ENCODE measurements at regions not wholly inside any gene's neighbourhood (a gene's known extent, or its start where the extent isn't known, plus 50 kb on each side); places are given as distances from the start of the nearest gene placed in this dataset.

DNA sequence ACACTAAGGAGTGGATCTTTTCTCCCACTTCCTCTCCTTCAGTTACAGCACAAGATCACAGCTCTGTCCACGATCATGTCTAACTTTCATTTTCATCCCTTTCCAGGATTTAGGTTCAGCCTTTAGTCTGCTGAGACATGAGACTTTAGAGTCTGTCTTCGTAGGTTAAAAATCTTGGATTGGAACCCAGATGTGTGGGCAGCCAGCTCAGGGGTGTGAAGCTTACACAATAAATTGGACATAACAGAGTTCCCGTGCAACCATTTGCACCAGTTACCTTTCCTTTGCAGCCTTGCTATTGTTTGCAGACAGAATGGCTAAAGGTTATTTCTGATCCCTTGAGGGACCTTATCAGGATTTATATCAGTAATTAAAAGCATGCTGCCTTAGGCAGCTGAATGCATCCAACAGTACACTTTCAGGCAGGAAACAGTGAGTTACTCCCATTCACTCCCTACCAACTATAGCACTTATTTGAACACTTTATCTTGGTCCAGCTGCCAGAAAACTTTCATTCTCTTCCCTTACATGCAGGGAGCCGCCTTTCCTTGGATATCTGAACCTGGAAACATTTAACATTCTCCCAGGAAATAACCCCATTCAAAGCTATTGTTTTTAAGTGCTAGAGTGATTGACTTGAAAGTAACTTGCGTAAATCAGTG, 87.3 kb downstream of the TMEM100 start:
- intact Hi-C loops (cut with micrococcal nuclease) = no loop called here
- no peak overlapping the region for H3K4me3 Mint-ChIP-seq

DNA sequence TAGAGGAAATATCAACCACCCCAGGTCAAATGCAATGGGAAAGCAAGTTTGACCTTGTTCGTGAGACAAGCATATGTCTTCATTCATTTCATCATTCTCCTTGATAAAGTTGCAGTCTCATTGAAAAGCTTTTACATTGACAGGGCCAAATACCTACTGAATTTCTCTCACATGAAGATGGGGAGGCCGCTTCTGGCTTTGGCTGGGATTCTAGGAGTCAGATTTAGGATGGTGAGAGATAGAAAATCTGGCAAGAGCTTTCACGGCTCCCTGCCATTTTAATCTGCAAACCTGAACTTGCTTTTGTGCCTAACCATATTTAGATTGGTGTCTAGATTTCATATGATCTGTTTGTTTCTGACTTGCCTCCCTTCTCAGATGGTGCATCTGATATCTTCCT, 88.0 kb downstream of the TMEM100 start:
- H3K4me3 Mint-ChIP-seq = no peak overlapping the region
- DNase-seq = no peak

More for the DNA sequence above, 87.3 kb downstream of the TMEM100 start:
- ChIA-PET CTCF (no interaction called here), POLR2A (no interaction called here)
- no peak overlapping the region for H3K4me3 ChIP-seq (ENCODE audit: low read length)
- ATAC-seq (no peak), DNase-seq (no peak)
- Mint-ChIP-seq H3K36me3 (no peaks in the 10 kb centered on the region), H3K9me3 (peaks cover 0 to 2% (median 0%) of the 10 kb centered on the region in 11 donors), H3K27me3 (peaks cover 0 to 28% (median 8%) of the 10 kb centered on the region in 5 donors), H3K4me1 (no peaks in the 10 kb centered on the region), H3K27ac (no peak overlapping the region)
- H3K27me3 ChIP-seq (ENCODE audit: control insufficient read depth in 2 of 2, insufficient read depth in 2 of 2, low read length in 2 of 2) = no peaks in the 10 kb centered on the region
- no peaks in the 10 kb centered on the region for H3K4me1 ChIP-seq (ENCODE audit: control insufficient read depth in 2 of 2, insufficient read depth in 2 of 2, low read length in 2 of 2)
- no peaks in the 10 kb centered on the region for H3K36me3 ChIP-seq (ENCODE audit: control insufficient read depth in 2 of 3, insufficient read depth in 3 of 3, low read length in 3 of 3)
- no peak overlapping the region for H3K27ac ChIP-seq (ENCODE audit: low read depth, low read length)
- no peaks in the 10 kb centered on the region for H3K9me3 ChIP-seq (ENCODE audit: control insufficient read depth in 2 of 3, low read length in 3 of 3)

DNA sequence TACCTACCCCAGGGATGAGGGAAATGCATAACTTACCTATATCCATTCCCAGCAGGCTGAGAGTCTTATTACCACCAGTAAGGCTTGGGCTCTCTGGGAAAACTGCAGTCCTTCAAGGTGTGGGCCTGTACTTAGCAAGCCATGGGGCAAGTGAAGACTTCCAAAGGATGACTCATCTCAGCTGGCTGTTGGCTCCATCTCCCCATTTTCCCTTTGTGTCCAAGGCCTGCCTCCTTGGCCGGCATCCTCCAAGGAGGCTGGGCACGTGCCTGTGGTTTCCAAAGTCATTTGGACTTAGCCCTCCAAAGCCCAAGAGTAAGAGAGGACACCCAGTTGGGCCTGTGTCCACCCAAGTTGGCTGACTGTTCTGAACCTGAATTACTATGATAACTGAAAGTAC, 89.8 kb downstream of the TMEM100 start:
- H3K27ac ChIP-seq (ENCODE audit: low read depth, low read length) = no peak overlapping the region
- no peaks in the 10 kb centered on the region for H3K4me1 ChIP-seq (ENCODE audit: control insufficient read depth in 2 of 2, insufficient read depth in 2 of 2, low read length in 2 of 2)
- Mint-ChIP-seq H3K27me3 (peaks cover 5 to 33% (median 9%) of the 10 kb centered on the region in 5 donors), H3K27ac (no peak overlapping the region), H3K4me3 (no peak overlapping the region), H3K4me1 (no peaks in the 10 kb centered on the region), H3K36me3 (no peaks in the 10 kb centered on the region), H3K9me3 (peaks cover 0 to 3% (median 0%) of the 10 kb centered on the region in 11 donors)
- ChIA-PET POLR2A (no interaction called here), CTCF (no interaction called here)
- DNase-seq (no peak), ATAC-seq (no peak)
- H3K9me3 ChIP-seq (ENCODE audit: control insufficient read depth in 2 of 3, low read length in 3 of 3) = no peaks in the 10 kb centered on the region
- no peaks in the 10 kb centered on the region for H3K36me3 ChIP-seq (ENCODE audit: control insufficient read depth in 2 of 3, insufficient read depth in 3 of 3, low read length in 3 of 3)
- no peaks in the 10 kb centered on the region for H3K27me3 ChIP-seq (ENCODE audit: control insufficient read depth in 2 of 2, insufficient read depth in 2 of 2, low read length in 2 of 2)
- intact Hi-C loops (cut with micrococcal nuclease) = no loop called here
- no peak overlapping the region for H3K4me3 ChIP-seq (ENCODE audit: low read length)

More for the DNA sequence above, 88.0 kb downstream of the TMEM100 start:
- Mint-ChIP-seq H3K27me3 (peaks cover 4 to 28% (median 8%) of the 10 kb centered on the region in 5 donors), H3K36me3 (no peaks in the 10 kb centered on the region), H3K4me1 (no peaks in the 10 kb centered on the region), H3K27ac (no peak overlapping the region), H3K9me3 (peaks cover 0 to 2% (median 0%) of the 10 kb centered on the region in 11 donors)
- Histone ChIP-seq H3K9me3 (ENCODE audit: control insufficient read depth in 2 of 3, low read length in 3 of 3) (no peaks in the 10 kb centered on the region), H3K27ac (ENCODE audit: low read depth, low read length) (no peak overlapping the region), H3K36me3 (ENCODE audit: control insufficient read depth in 2 of 3, insufficient read depth in 3 of 3, low read length in 3 of 3) (no peaks in the 10 kb centered on the region), H3K27me3 (ENCODE audit: control insufficient read depth in 2 of 2, insufficient read depth in 2 of 2, low read length in 2 of 2) (no peaks in the 10 kb centered on the region), H3K4me3 (ENCODE audit: low read length) (no peak overlapping the region), H3K4me1 (ENCODE audit: control insufficient read depth in 2 of 2, insufficient read depth in 2 of 2, low read length in 2 of 2) (no peaks in the 10 kb centered on the region)
- CTCF ChIA-PET = no interaction called here
- intact Hi-C loops (cut with micrococcal nuclease) = no loop called here
- no peak for ATAC-seq
- POLR2A ChIA-PET = no interaction called here

DNA sequence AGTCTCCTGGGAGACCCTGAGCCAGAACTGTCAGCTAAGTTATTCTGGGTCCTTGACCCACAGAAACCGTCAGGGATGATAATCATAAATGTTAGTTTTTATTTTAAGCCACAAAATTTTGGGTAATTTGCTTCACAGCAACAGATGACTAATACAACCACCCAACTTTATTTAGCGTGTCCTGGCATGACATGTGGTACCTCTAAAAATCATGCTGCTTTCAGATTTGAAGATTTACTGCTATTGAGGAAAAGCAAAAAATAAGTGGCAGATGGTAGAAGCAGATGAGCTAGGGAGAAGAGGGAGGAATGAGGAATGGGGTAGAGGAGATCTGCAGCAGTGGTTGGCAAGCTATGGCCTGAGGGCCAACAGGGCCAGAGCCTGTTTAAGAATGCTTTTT, 90.4 kb downstream of the TMEM100 start:
- POLR2A ChIA-PET = no interaction called here

DNA sequence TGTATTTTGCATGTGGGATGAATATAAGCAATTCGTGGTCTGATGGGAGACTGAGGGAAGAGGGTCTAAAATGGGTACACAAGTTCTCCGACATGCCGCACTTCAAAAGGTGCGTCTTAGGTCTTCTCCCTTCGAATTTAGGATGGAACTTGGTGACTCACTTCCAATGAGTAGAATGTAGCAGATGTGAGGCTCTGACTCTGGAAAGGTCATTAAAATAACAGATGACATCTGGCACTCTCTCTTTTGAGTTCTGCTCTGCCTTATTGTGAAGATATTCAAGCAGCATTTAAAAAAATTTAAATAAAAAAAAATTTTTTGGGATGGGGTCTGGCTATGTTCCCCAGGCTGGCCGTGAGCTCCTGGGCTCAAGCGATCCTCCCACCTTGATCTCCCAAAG, 92.7 kb downstream of the TMEM100 start:
- DNase-seq (no peak), ATAC-seq (no peak)
- CTCF ChIA-PET = interaction anchor here (0.7 kb wide), 1 partner anchor 28 kb away, joined by 3 read pairs; no protein-coding TSS in a partner anchor
- Mint-ChIP-seq H3K9me3 (peaks cover 0 to 3% (median 0%) of the 10 kb centered on the region in 11 donors), H3K4me3 (no peak overlapping the region), H3K4me1 (peaks cover 0 to 4% (median 0%) of the 10 kb centered on the region in 7 donors), H3K36me3 (no peaks in the 10 kb centered on the region), H3K27ac (no peak overlapping the region), H3K27me3 (peaks cover 5 to 19% (median 10%) of the 10 kb centered on the region in 5 donors)
- POLR2A ChIA-PET = no interaction called here
- no peaks in the 10 kb centered on the region for H3K9me3 ChIP-seq (ENCODE audit: control insufficient read depth in 2 of 3, low read length in 3 of 3)
- H3K4me3 ChIP-seq (ENCODE audit: low read length) = no peak overlapping the region
- intact Hi-C loops (cut with micrococcal nuclease) = no loop called here
- H3K27ac ChIP-seq (ENCODE audit: low read depth, low read length) = no peak overlapping the region
- H3K27me3 ChIP-seq (ENCODE audit: control insufficient read depth in 2 of 2, insufficient read depth in 2 of 2, low read length in 2 of 2) = no peaks in the 10 kb centered on the region
- H3K36me3 ChIP-seq (ENCODE audit: control insufficient read depth in 2 of 3, insufficient read depth in 3 of 3, low read length in 3 of 3) = no peaks in the 10 kb centered on the region
- no peaks in the 10 kb centered on the region for H3K4me1 ChIP-seq (ENCODE audit: control insufficient read depth in 2 of 2, insufficient read depth in 2 of 2, low read length in 2 of 2)

More for the DNA sequence above, 90.4 kb downstream of the TMEM100 start:
- Mint-ChIP-seq H3K4me3 (no peak overlapping the region), H3K4me1 (no peaks in the 10 kb centered on the region), H3K27me3 (peaks cover 5 to 31% (median 10%) of the 10 kb centered on the region in 5 donors), H3K27ac (no peak overlapping the region), H3K9me3 (peaks cover 0 to 3% (median 0%) of the 10 kb centered on the region in 11 donors), H3K36me3 (no peaks in the 10 kb centered on the region)
- DNase-seq (no peak), ATAC-seq (no peak)
- intact Hi-C loops (cut with micrococcal nuclease) = no loop called here
- Histone ChIP-seq H3K9me3 (ENCODE audit: control insufficient read depth in 2 of 3, low read length in 3 of 3) (no peaks in the 10 kb centered on the region), H3K4me1 (ENCODE audit: control insufficient read depth in 2 of 2, insufficient read depth in 2 of 2, low read length in 2 of 2) (no peaks in the 10 kb centered on the region), H3K27ac (ENCODE audit: low read depth, low read length) (no peak overlapping the region), H3K36me3 (ENCODE audit: control insufficient read depth in 2 of 3, insufficient read depth in 3 of 3, low read length in 3 of 3) (no peaks in the 10 kb centered on the region), H3K27me3 (ENCODE audit: control insufficient read depth in 2 of 2, insufficient read depth in 2 of 2, low read length in 2 of 2) (no peaks in the 10 kb centered on the region), H3K4me3 (ENCODE audit: low read length) (no peak overlapping the region)
- CTCF ChIA-PET = interaction anchor here (1.0 kb wide), 1 partner anchor 10 kb away, joined by 3 read pairs; no protein-coding TSS in a partner anchor

DNA sequence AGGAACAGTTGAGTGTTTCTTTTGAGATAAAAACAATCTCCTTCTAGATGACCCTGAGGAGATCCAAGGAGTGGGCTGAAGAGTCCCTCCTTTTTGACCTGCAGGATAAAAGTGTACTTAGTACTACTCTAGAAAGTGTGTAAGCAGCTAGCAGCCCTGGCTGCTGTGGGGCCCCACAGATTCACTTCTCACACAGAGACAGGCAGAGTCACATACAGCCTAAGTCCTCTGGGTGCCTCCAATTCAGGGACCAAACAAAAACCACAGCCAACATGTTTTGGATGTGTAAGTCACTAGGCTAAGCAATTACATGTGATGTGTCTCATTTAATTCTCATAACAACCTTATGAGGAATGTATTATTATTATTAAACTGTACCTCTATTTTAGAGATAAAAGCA, 97.1 kb downstream of the TMEM100 start:
- no peak for DNase-seq
- peaks cover 0 to 3% (median 0%) of the 10 kb centered on the region in 11 donors for H3K9me3 Mint-ChIP-seq
- no peaks in the 10 kb centered on the region for H3K4me1 ChIP-seq (ENCODE audit: control insufficient read depth in 2 of 2, insufficient read depth in 2 of 2, low read length in 2 of 2)
- no peak overlapping the region for H3K4me3 Mint-ChIP-seq
- H3K27ac Mint-ChIP-seq = peak overlapping the region in 1 of 9 donors; percentile 2
- ChIA-PET POLR2A (no interaction called here), CTCF (no interaction called here)
- H3K36me3 ChIP-seq (ENCODE audit: control insufficient read depth in 2 of 3, insufficient read depth in 3 of 3, low read length in 3 of 3) = no peaks in the 10 kb centered on the region
- peaks cover 11 to 41% (median 24%) of the 10 kb centered on the region in 5 donors for H3K27me3 Mint-ChIP-seq
- H3K9me3 ChIP-seq (ENCODE audit: control insufficient read depth in 2 of 3, low read length in 3 of 3) = no peaks in the 10 kb centered on the region
- H3K27me3 ChIP-seq (ENCODE audit: control insufficient read depth in 2 of 2, insufficient read depth in 2 of 2, low read length in 2 of 2) = no peaks in the 10 kb centered on the region
- ATAC-seq = no peak
- no peaks in the 10 kb centered on the region for H3K36me3 Mint-ChIP-seq
- intact Hi-C loops (cut with micrococcal nuclease) = no loop called here
- H3K4me1 Mint-ChIP-seq = peaks cover 0 to 9% (median 0%) of the 10 kb centered on the region in 7 donors
- no peak overlapping the region for H3K27ac ChIP-seq (ENCODE audit: low read depth, low read length)
- H3K4me3 ChIP-seq (ENCODE audit: low read length) = no peak overlapping the region
